HepG2 (cell line): ENCODE measurements at regions not wholly inside any gene's neighbourhood (a gene's known extent, or its start where the extent isn't known, plus 50 kb on each side); places are given as distances from the start of the nearest gene placed in this dataset.

Experiments used
- BRD4 ChIP-seq: sonication (generic); formaldehyde crosslinking; IDR thresholded peaks from 2 replicates; pipeline ENCODE4 v1.4.0; 2020; ENCODE audit warnings: missing genetic modification reagents
- CHD4 ChIP-seq: fragments of 200-600 bp; sonication (generic); IDR thresholded peaks from 2 replicates; pipeline ENCODE4 v1.7.0; 2017; ENCODE audit warnings: mild to moderate bottlenecking, low read length, borderline replicate concordance
- FLYWCH1 ChIP-seq: sonication (generic); formaldehyde crosslinking; IDR thresholded peaks from 2 replicates; pipeline ENCODE4 v1.8.1; 2023; ENCODE audit warnings: mild to moderate bottlenecking, missing genetic modification reagents
- FOSL2 ChIP-seq: sonication (generic); formaldehyde crosslinking; IDR thresholded peaks from 2 replicates; pipeline ENCODE4 v1.4.0; 2020; ENCODE audit warnings: missing genetic modification reagents
- FOXA3 ChIP-seq: IDR thresholded peaks from 2 replicates; pipeline ENCODE4 v1.6.1; 2016; ENCODE audit warnings: missing genetic modification reagents, missing compliant biosample characterization
- FOXJ3 ChIP-seq: sonication (generic); formaldehyde crosslinking; IDR thresholded peaks from 2 replicates; pipeline ENCODE4 v1.4.0; 2020; ENCODE audit warnings: missing genetic modification reagents, mild to moderate bottlenecking, borderline replicate concordance
- FOXP1 ChIP-seq, 2 experiments: fragments of 450-650 bp in 1 of 2; IDR thresholded peaks; 2 replicates each; pipeline ENCODE4 v1.6.1; 2017 to 2018; ENCODE audit warnings: antibody characterized with exemption in 1 of 2
- HDAC2 ChIP-seq: sonication (generic); formaldehyde crosslinking; IDR thresholded peaks from 2 replicates; pipeline ENCODE4 v1.4.0; 2020; ENCODE audit warnings: missing genetic modification reagents
- HIC2 ChIP-seq: sonication (generic); formaldehyde crosslinking; IDR thresholded peaks from 2 replicates; pipeline ENCODE4 v1.9.0; 2022; ENCODE audit warnings: low read depth, missing genetic modification reagents
- KLF9 ChIP-seq: IDR thresholded peaks from 2 replicates; pipeline ENCODE4 v1.6.1; 2016; ENCODE audit warnings: low read depth
- MED1 ChIP-seq: sonication (generic); formaldehyde crosslinking; IDR thresholded peaks from 2 replicates; pipeline ENCODE4 v1.4.0; 2020; ENCODE audit warnings: missing genetic modification reagents
- NCOA2 ChIP-seq: sonication (generic); formaldehyde crosslinking; IDR thresholded peaks from 2 replicates; pipeline ENCODE4 v1.8.0; 2022; ENCODE audit warnings: inconsistent platforms
- NFATC3 ChIP-seq: sonication (generic); formaldehyde crosslinking; IDR thresholded peaks from 2 replicates; pipeline ENCODE4 v1.5.1; 2020; ENCODE audit warnings: mild to moderate bottlenecking, missing genetic modification reagents
- NR2F1 ChIP-seq, 2 experiments: fragments of 450-650 bp in 1 of 2; formaldehyde crosslinking in 1 of 2; IDR thresholded peaks; 2 replicates each; pipeline versions ENCODE4 v1.5.0 to v1.6.1; 2016 to 2020; ENCODE audit warnings: mild to moderate bottlenecking in 1 of 2, missing compliant biosample characterization in 1 of 2, missing genetic modification reagents in 1 of 2, moderate library complexity in 1 of 2
- NR2F2 ChIP-seq: IDR thresholded peaks from 2 replicates; pipeline ENCODE4 v1.6.1; 2012; ENCODE audit warnings: low read depth, inconsistent platforms, borderline replicate concordance
- PPARG ChIP-seq: conservative IDR thresholded peaks from 2 replicates; pipeline ENCODE4 v1.6.1; 2016; ENCODE audit warnings: missing biosample characterization, missing genetic modification reagents
- SOX13 ChIP-seq, 3 experiments: fragments of 450-650 bp in 1 of 3; sonication (generic) in 1 of 3; formaldehyde crosslinking in 1 of 3; IDR thresholded peaks in 2 of 3; conservative IDR thresholded peaks in 1 of 3; 2 replicates each; pipeline versions ENCODE4 v1.5.0 to v1.6.1; 2016 to 2020; ENCODE audit warnings: antibody characterized with exemption in 1 of 3, mild to moderate bottlenecking in 1 of 3, missing compliant biosample characterization in 1 of 3, missing genetic modification reagents in 1 of 3, moderate library complexity in 1 of 3
- ZMYM3 ChIP-seq: sonication (generic); formaldehyde crosslinking; IDR thresholded peaks from 2 replicates; pipeline ENCODE4 v1.5.1; 2020; ENCODE audit warnings: mild to moderate bottlenecking, missing genetic modification reagents
- ZNF232 ChIP-seq: sonication (generic); formaldehyde crosslinking; IDR thresholded peaks from 2 replicates; pipeline ENCODE4 v1.4.0; 2020; ENCODE audit warnings: missing genetic modification reagents, borderline replicate concordance
- ZNF317 ChIP-seq: sonication (generic); formaldehyde crosslinking; IDR thresholded peaks from 2 replicates; pipeline ENCODE4 v1.5.0; 2020; ENCODE audit warnings: mild to moderate bottlenecking, missing genetic modification reagents
- ZNF407 ChIP-seq: sonication (generic); formaldehyde crosslinking; IDR thresholded peaks from one replicate; pipeline ENCODE4 v1.5.1; 2020; ENCODE audit warnings: mild to moderate bottlenecking, missing genetic modification reagents; ENCODE audit errors: not compliant biosample characterization
- ZNF660 ChIP-seq: sonication (generic); formaldehyde crosslinking; IDR thresholded peaks from 2 replicates; pipeline ENCODE4 v1.5.1; 2020; ENCODE audit warnings: mild to moderate bottlenecking, low read depth, missing genetic modification reagents, borderline replicate concordance

- TF ChIP-seq NCOA2, result peak; percentile 82
- 0 out of 2 replicates have a peak, but pooled peaks have one; percentile 50 for TF ChIP-seq NR2F2
- TF ChIP-seq HIC2 (CRISPR knock-in tag), result peak; percentile 79
- TF ChIP-seq FOSL2 (CRISPR knock-in tag), result peak; percentile 40
- TF ChIP-seq FOXP1 (IDR thresholded peaks at IDR 0.05), result no peak
- peak; percentile 59; the same call in 1 of the 2 replicates for TF ChIP-seq FOXP1 (CRISPR knock-in tag; IDR thresholded peaks at IDR 0.05)
- TF ChIP-seq HDAC2, result peak; percentile 31; the same call in 1 of the 2 replicates
- no peak for TF ChIP-seq ZNF317 (CRISPR knock-in tag)
- no peak for TF ChIP-seq ZNF660 (CRISPR knock-in tag)
- 0 out of 2 replicates have a peak, but pooled peaks have one; percentile 17 for TF ChIP-seq FOXJ3
- no peak for TF ChIP-seq ZNF232 (CRISPR knock-in tag)
- TF ChIP-seq NFATC3, result no peak
- peak; percentile 32; the same call in 1 of the 2 replicates for TF ChIP-seq MED1 (CRISPR knock-in tag)
- no peak for TF ChIP-seq SOX13 (IDR thresholded peaks at IDR 0.05)
- peak in 1 of 2 experiments; percentile 81; a peak in 2 of 4 replicates for TF ChIP-seq SOX13 (CRISPR knock-in tag; conservative IDR thresholded peaks at IDR 0.05 in 1 of 2, IDR thresholded peaks at IDR 0.05 in 1 of 2)
- no peak for TF ChIP-seq ZNF407 (CRISPR knock-in tag)
- TF ChIP-seq BRD4 (CRISPR knock-in tag), result peak; percentile 29; the same call in 1 of the 2 replicates
- TF ChIP-seq ZMYM3 (CRISPR knock-in tag), result no peak
- 0 out of 2 replicates have a peak, but pooled peaks have one; percentile 25 for TF ChIP-seq CHD4
- 0 out of 4 replicates have a peak, but pooled peaks of 1 of the 2 experiments have one; percentile 5 for TF ChIP-seq NR2F1 (CRISPR knock-in tag; IDR thresholded peaks at IDR 0.05)
- TF ChIP-seq PPARG (CRISPR knock-in tag), result peak; percentile 39; the same call in 1 of the 2 replicates
- no peak for TF ChIP-seq FLYWCH1 (CRISPR knock-in tag)
- peak; percentile 61 for TF ChIP-seq FOXA3
- 0 out of 2 replicates have a peak, but pooled peaks have one; percentile 15 for TF ChIP-seq KLF9
These were observed 83.7 kb upstream of the ARMC2 start (continued) for GRCh38 chr6:108764580-108764950.
